Stimulated activated CD8-positive, alpha-beta memory T cell treated with anti-CD3 and anti-CD28 coated beads, Interleukin-2, amount 100 ng/mL, for 48 hours (primary cell): ENCODE measurements at regions not wholly inside any gene's neighbourhood (a gene's known extent, or its start where the extent isn't known, plus 50 kb on each side); places are given as distances from the start of the nearest gene placed in this dataset.

ENCODE experiments used
- DNase-seq, 2 donors: peaks; one replicate each; pipeline ENCODE4 v3.0.0-alpha.2; 2020; ENCODE audit warnings: low read depth in 2 of 2

- no peak for DNase-seq
Observed at GRCh38 chr18:72089432-72089831, 454.7 kb downstream of the CBLN2 start.

- DNase-seq: no peak
Observed at GRCh38 chr18:72086421-72086820, 457.7 kb downstream of the CBLN2 start.

GRCh38 chr18:72075040-72075439, 469.1 kb downstream of the CBLN2 start:
- DNase-seq: no peak

- no peak for DNase-seq
Observed at GRCh38 chr18:72063001-72063400, 481.1 kb downstream of the CBLN2 start.

- no peak for DNase-seq
Observed at GRCh38 chr18:72058851-72059250, 485.3 kb downstream of the CBLN2 start.

- no peak for DNase-seq
Observed at GRCh38 chr18:72056171-72056570, 488.0 kb downstream of the CBLN2 start.

- DNase-seq: no peak
Observed at GRCh38 chr18:72041313-72042032, 502.7 kb downstream of the CBLN2 start.

GRCh38 chr18:72013427-72013850, 530.7 kb downstream of the CBLN2 start:
- no peak for DNase-seq

GRCh38 chr18:71998547-71999097, 545.5 kb downstream of the CBLN2 start:
- DNase-seq: no peak

GRCh38 chr18:71995904-71996465, 548.2 kb downstream of the CBLN2 start:
- no peak for DNase-seq

- no peak for DNase-seq
Observed at GRCh38 chr18:71994273-71994672, 549.9 kb downstream of the CBLN2 start.

GRCh38 chr18:71989616-71990015, 554.5 kb downstream of the CBLN2 start:
- no peak for DNase-seq

- no peak for DNase-seq
Observed at GRCh38 chr18:71986351-71987050, 557.6 kb downstream of the CBLN2 start.

GRCh38 chr18:71976744-71977143, 567.4 kb downstream of the CBLN2 start:
- no peak for DNase-seq

- no peak for DNase-seq
Observed at GRCh38 chr18:71966791-71967190, 577.4 kb downstream of the CBLN2 start.

- DNase-seq: no peak
Observed at GRCh38 chr18:71958605-71959004, 585.5 kb downstream of the CBLN2 start.

- DNase-seq: no peak
Observed at GRCh38 chr18:71951001-71951400, 593.1 kb downstream of the CBLN2 start.

GRCh38 chr18:71942433-71942832, 601.7 kb downstream of the CBLN2 start:
- no peak for DNase-seq

- no peak for DNase-seq
Observed at GRCh38 chr18:71939483-71939882, 604.7 kb downstream of the CBLN2 start.

GRCh38 chr18:71936744-71937143, 607.4 kb downstream of the CBLN2 start:
- DNase-seq: no peak

- DNase-seq: no peak
Observed at GRCh38 chr18:71919211-71919610, 624.9 kb downstream of the CBLN2 start.

- no peak for DNase-seq
Observed at GRCh38 chr18:71913641-71914040, 630.5 kb downstream of the CBLN2 start.

GRCh38 chr18:71902482-71902881, 641.7 kb downstream of the CBLN2 start:
- DNase-seq: no peak
